GM21717 (cell line): ENCODE measurements at regions not wholly inside any gene's neighbourhood (a gene's known extent, or its start where the extent isn't known, plus 50 kb on each side); places are given as distances from the start of the nearest gene placed in this dataset.
"Not testable (repeated sequence)": the region's sequence is repeated elsewhere in the genome, so short reads cannot be mapped to it uniquely, and the experiment has no call there.

Source experiments
- ATAC-seq: cut with Tn5 transposase; IDR thresholded peaks from one replicate; pipeline ENCODE4 v1.9.1; 2021; ENCODE audit warnings: mild to moderate bottlenecking, moderate library complexity; ENCODE audit not compliant: unreplicated experiment

DNA sequence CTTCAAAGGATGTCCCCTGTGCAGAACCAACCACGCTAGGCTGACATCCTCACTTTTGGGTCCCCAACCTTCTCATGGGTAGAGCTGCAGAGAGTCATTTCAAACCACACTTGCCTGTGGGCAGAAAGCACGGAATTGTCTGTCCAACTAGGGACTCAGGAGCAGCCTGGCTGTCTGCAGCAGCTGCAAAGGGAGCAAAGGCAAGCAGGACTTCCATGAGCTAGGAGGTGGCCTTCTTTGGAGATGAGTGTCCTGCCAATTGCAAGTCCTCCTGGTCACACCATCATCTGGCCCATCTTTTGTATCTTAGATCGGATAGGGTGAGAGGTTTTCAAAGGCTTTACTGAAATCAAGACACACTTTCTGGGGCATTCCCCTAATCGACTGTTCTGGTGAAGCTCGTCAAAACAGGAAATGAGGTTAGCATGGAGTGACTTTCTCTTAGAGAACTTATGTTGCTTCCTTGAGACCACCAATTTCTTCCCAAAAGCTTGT lies 222.3 kb upstream of the PLGLB2 start:
- not testable (repeated sequence) for ATAC-seq

DNA sequence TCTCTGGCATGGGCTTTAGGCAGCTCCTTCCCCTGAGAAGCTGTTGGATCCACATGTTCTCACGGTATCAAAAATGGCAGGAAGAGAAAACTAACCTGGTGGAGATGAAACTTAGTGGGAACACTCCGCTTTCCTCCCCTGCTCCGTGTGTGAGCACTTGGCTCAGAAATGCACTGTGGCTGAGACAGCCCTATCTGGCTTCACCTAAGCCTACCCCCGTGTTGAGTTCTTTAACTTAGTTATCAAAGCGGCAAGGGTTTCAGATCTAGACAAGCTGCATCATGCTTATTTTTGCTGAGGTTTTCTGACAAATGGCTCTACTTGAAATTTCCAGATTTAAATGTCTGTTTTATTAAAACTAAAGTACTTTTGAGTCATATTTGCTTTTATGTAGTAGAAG lies 221.6 kb upstream of the PLGLB2 start:
- ATAC-seq: not testable (repeated sequence)

DNA sequence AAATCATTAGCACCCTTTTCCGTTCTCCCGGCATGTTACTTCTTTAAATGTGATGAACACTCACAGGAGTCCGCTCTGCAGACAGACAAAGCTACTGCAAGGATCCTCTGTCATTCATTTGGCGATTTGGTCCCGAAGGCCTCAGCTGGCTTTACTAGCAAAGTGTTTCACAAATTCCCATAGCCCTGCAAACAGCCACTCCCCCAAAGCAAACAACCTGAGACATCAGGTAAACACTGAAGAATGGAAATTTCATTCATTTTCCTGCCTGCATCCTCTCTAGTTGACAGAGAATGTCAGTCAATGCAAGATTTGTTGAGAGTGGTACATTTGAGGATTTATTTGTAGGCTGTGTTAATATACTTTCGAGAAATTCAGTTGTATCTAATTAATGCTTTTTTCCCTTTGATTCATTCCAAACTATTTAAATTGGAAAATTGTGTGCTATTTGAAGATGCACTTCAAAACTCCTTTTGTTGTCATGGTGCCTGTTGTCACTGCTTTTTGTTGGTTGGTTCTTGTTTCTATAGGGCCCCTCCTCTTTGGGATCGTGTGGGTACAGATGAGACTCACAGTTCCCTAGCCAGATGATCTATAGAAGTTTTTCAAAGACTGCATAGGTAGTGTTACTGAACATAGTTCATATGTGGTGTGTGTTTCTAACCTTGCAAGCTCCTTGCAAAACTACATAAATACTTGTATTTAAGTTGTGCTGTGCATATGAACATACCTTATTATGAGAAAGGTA lies 215.7 kb upstream of the PLGLB2 start:
- ATAC-seq: not testable (repeated sequence)

DNA sequence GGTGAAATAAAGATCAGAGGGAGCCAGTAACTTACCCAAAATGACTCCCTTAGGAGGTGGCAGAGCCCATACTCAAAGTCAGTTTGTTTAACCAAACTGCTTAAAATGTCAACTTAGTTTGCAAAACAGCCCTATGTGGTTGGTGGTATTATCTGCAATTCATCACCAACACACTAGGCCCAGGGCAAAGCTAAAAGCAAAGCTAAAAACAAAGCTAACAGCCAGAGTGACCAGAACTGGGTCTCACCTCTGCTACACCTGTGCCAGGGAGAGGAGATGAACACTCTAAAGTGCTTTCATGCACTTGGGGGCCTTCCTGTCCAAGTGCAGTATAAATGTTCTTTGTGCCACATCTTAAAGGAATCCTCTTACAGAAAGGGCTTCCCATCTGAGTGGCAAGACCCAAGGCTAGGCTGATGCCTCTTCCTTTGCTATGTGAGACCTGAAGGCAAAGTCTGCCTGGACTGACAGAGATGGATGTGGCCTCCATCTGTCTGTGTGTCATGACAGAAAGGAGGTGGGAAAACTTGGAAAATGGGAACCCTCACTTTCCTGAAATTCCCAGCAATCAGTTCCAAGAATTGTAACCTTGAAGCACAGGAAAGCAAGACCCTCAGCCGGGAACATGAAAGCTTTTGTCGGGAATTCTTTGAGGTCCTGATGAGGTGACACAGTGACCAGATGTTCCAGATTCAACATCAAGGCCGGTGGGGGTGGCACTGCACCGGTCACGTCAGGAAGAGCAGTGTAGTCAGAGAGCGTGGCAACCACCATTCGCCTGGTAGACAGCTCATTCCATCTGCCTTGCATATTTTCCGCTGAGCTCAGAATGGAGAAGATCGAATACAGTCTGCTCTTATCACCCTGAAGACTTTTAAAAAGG lies 214.3 kb upstream of the PLGLB2 start:
- ATAC-seq: not testable (repeated sequence)

DNA sequence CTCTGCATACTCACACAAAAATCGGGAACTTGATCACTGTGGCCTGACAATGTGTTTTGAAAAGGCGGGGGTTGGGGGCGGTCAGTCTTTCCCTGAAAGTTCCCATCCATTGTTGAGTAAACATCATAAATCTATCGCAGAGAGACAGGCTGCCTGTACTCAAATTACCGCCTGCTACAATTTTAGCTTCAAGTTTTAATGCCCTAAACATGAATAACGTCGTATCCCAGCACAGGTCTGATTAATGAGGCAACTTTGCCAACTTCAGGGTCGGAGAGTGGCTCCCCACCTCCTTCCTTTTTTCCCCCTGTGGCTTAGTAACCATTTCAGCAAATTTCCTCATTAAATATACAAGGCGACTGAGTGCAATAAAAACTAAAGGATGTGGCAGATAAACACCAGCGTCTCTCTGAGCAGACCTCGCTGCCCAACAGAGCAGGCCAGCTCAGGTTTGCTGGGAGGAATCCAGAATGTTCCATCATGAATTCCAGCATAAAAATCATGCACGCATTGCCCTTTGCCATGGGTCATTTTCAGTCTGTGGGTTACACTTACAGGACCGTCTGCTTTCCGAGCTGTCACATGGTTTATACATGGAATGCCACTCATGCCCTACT lies 213.5 kb upstream of the PLGLB2 start:
- not testable (repeated sequence) for ATAC-seq

DNA sequence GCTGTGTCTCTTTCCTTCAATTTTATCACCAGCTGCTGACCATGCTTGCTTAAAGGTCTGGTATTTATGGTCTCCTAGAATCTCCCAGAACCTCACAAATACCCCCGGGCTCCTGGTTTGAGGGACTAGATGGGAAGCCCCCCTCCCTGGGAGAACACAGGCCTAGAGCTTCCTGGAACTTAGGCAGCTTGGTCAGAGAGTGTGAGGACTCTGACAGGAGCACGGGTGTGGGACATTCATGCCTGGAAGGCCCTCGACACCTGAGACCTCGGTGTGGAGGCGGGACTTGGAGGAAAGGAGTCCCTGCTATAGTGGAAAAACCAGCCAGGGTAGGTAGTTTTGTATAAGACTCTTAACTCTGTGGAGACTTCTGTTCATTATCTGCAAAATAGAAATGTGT lies 211.5 kb upstream of the PLGLB2 start:
- not testable (repeated sequence) for ATAC-seq

DNA sequence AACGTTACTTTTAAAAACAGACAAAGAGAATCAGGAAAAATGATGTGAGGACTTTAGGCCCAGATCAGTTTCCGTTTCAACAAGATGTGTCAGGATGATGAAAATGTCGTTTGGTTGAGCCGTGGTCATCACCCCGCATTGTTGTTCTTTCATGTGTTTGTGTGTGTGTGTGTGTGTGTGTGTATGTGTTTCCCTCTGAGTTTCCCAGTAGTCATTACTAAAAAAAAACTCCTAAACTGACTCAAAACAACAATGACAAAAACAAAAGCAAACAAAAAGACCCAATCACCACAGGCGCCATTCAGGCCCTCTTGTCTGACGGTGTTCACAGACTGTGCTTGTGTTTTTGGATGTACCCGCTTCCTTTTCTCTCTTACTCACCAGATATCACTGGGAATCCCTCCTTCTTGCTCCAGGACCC lies 210.6 kb upstream of the PLGLB2 start:
- not testable (repeated sequence) for ATAC-seq

DNA sequence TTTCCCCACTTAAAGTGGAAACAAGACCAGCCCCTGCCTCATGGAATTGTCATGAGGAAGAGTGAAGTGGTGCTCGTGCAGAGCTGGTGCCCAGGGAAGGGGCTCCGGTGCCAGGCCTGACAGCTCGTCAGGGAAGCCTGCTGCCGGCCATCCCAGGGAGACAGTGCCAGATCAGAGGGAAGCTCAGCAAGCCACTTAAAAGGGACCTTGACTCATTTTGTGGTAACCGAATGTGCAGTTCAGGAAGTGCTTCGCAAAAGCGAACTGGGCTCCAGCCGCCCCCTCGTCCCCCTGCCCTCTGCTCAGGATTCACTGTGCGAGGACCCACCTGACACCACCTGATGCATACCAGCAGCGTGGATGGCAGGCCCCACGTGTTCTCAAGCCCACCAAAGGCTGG lies 209.6 kb upstream of the PLGLB2 start:
- not testable (repeated sequence) for ATAC-seq

DNA sequence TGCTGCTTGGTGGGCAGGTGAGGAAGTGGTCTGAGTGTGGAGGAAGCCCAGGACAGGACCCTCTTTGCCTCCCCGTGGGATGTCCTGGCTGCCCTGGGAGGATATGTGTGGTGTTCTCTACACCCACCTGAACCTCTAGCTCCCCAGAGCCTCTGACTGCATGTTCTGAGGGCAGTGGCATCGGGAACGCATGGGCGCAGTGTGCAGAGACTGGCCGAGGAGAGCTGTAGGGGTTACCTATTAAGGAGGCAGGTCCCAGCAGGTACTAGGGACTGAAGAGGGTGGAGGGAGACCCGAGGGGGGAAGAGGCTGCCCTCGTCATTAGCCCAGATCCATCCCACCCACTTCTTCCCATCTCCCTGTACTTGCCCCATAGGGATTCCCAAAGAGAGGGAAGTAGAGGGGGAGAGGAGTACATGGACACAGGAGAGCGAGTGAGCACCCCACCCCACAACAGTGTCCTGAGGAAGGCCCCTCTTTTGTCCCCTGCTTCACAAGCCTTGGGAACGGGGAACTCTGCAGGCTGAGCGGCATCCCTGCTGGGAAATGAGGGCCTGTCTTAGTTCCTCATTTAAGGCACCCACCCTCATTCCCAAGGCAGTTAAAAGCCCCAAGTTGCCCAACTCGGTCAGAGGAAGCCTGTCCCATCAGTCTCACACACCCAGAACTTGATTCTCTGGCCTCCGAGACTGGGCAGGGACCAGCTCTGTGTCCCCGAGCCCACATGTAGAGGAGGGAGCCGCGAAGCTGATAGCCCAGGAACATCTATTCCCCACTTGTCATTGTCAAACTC lies 208.5 kb upstream of the PLGLB2 start:
- not testable (repeated sequence) for ATAC-seq

DNA sequence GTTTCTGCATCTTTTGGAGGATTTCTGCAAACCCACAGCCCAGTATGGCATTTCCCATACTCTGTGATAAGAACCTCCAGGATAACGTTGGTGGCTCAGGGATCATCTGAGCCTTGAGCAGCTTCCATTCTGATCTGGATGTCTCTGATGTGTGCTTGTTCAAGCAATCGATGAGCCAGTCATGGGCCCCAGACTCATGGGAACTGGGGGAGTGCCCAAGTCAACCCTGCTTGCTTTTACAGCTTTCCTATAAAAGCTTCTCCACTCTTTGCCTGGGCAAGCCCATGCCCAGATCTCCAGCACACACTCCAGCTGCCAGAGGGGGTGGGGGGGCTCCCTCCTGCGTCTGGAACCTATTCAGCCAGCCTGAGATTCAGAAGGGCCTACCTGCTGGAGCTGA lies 207.6 kb upstream of the PLGLB2 start:
- not testable (repeated sequence) for ATAC-seq

DNA sequence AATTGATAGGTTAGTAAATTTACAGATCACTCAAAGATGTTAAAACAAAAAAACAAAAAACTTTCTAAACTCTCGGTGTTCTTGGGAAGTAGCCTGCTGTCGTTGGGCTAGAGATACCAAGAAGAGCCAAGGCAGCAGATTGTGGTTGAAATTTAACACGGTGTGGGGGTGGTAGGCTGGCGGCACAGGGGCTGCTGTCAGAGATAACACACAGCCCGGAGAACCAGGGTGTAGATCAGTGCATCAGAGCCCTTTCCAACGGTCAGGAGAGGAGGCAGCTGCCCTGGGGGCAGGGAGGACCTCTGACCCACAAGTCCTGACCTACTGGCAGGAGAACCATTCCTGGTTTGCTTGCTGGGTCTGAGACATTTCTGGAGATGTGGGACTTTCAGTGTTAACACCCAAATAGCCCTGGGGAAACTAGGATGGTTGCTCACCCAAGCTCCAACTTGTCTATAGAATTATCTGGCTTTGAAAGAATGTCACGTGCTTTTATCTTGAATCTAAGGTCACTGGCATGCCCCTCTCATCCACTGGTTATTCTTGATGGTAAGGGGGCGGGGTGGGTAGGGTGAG lies 205.2 kb upstream of the PLGLB2 start:
- ATAC-seq: not testable (repeated sequence)

DNA sequence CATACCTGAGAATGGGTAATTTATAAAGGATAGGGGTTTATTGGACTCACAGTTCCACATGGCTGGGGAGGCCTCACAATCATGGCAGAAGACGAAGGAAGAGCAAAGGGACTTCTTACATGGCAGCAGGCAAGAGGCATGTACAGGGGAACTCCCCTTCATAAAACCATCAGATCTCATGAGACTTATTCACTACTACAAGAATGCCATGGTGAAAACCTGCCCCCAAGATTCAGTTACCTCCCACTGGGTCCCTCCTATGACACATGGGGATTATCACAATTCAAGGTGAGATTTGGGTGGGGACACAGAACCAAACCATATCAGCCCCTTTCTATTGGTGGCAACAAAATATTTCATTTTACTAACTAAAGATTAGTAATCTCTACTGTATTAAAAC lies 204.1 kb upstream of the PLGLB2 start:
- not testable (repeated sequence) for ATAC-seq

DNA sequence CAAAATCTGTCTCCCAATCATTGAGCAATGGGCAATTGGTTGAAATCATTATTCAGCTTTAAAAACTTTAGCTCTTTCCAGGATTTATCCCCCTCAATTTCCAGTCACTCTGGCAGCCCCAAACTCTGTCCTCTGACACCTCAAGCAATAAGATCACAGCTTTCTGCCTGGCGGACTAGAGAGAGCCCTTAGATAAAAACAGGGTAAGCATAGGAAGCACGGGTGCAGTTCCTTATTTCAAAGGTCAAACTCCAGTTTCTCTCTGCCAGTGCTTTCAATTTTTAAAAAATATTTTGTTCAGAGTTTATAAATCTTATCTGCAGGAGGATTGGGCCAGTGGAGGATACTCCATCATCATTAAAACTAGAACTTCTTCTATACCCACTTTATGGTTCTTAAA lies 200.8 kb upstream of the PLGLB2 start:
- ATAC-seq: not testable (repeated sequence)

DNA sequence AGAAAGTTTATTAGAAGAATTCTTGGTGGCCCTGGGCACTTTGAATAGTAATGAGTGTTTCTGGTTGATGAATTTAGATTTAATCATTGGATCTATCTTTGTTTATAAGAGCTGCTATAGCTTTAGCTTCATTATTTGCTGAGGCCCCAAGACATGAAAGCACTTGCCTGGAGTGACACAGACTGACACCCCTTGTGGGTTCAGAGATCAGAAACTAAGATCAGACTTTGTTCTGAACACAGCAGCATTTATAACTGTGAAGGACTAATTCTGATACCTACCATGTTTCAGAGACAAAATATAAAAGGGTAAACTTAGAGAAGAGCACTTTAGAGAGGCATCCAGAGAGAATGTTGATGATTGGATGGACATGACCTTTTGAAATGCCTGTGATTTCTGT lies 199.9 kb upstream of the PLGLB2 start:
- not testable (repeated sequence) for ATAC-seq

DNA sequence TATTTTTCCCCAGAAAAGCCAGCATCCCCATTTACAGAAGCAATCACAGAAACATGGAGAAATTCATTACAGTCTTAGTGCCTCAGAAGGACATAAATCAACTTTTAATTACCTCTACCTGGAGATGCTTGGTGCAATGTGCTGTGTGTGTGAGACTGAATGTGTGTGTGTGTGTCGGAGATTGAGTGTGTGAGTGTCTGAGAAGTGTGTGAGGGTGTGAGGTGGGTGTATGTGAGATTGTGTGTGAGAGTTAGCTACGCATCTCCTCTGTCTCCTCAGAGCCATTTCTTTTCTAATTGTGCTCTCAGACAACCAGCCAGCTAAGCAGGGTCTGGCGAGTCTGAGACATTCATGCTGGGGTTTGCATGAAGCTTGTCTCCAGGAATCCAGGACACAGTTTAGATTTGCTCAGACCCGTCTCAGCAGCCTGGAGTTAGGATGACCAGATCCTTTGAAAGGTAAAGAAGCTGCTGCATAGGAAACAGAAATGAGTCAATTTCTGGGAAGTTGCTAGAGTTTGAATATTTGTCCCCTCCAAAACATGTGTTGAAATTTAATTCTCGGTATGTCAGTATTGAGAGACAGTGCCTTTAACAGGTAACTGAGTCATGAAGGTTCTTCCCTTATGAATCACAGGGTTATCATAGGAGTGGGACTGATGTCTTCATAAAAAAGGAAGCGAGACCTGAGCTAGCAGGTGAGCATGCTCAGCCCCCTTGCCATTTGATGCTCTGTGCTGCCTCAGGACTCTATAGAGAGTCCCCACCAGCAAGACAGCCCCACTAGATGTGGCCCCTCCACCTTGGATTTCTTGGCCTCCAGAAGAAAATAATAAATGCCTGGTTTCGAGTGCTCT lies 199.0 kb upstream of the PLGLB2 start:
- not testable (repeated sequence) for ATAC-seq

DNA sequence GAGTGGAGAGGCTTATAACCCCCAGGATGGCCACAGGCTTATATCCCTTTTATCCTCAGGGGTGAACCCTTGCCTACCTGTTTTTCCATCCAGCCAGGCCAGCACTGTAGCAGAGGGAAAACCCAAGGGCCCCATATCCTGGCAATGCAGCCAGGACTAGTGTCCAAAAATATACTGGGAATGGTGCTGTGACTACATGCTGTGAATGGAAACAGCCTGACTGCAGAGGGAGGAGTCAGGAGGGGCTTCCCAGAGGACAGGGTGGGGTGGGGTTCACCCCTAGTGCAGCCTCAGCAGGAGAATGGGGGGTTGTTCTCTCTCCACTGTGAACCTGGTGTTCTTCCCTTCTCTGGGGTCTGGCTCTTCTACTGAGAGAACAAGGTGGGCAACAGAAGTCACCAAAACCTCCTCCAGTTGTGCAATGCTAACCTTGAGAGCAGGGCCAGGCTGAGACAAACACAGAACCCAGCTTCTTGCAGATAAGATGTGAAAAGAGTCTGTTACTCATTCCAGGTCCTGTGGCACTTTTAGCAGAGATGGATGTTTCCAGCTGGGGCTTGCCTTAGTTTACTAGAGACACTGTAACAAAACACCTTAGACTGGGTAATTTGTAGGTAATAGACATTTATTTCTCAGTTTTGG lies 198.2 kb upstream of the PLGLB2 start:
- not testable (repeated sequence) for ATAC-seq

DNA sequence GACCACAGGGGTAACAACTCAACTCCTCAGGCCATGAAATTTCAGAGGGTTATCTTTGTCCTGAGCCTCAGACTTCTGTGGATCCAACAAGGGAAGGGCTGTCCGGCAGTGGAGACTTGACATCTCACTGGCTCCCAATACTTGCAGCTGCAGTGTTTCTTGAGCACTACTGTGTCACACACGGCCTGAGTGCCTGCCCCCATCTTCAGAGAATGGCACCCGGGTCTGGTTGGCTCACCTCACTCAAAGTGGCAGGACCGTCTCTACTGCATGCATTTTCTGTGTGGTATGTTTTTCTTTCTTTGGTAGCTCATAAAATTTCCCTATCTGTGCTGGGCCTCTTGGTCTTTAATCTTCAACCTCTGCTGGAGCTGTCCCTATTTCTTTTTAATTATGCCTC lies 193.2 kb upstream of the PLGLB2 start:
- not testable (repeated sequence) for ATAC-seq

DNA sequence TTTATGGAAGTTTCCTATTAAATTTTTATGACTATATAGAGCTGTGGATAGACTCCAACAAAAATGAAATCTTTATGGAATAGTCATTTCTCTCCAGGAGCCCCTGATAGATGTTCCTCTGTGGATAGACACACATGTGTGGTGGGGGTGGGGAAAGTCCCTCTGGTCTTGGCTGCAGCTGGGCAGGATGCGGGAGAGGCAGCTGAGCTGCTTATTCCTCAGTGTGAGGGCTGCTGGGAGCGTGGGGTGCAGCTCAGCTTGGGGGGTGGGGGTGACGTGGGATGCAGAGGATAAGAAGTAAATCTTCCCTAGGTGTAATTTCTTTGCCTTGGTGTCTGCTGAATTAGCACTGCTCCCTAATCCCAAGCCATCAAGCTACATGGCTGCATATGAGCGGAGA lies 192.8 kb upstream of the PLGLB2 start:
- not testable (repeated sequence) for ATAC-seq

DNA sequence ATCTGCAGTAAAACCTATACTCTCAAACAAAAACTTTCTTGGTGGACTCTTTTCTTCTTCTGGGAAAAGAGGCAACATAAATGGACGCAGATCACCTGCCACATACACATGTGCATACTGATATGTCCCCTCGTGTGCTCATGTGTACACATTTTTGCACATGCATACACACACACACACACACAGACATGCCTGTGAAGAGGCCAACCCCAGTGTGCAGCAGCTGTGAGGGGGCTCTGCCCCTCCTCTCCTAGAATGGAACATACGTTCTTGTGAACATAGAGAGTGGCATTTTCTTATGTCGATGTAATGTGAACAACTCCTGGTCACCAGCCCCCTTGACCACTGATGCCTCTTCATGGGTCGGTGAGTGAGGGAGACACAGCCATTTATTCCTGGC lies 188.9 kb upstream of the PLGLB2 start:
- not testable (repeated sequence) for ATAC-seq
